Eye (tissue), 1 donor: ENCODE measurements at regions not wholly inside any gene's neighbourhood (a gene's known extent, or its start where the extent isn't known, plus 50 kb on each side); places are given as distances from the start of the nearest gene placed in this dataset.
"Not testable (repeated sequence)": the region's sequence is repeated elsewhere in the genome, so short reads cannot be mapped to it uniquely, and the experiment has no call there.

Experiments used
- DNase-seq: peaks from one replicate; pipeline ENCODE4 v3.0.0-alpha.2; 2015

GRCh38 chr20:47845382-47845977, 60.2 kb upstream of the SULF2 start:
- DNase-seq, result not testable (repeated sequence)

GRCh38 chr20:47844568-47844906, 59.3 kb upstream of the SULF2 start:
- DNase-seq, result not testable (repeated sequence)

- DNase-seq, result no peak
These were observed 58.7 kb upstream of the SULF2 start for GRCh38 chr20:47843886-47844567.

GRCh38 chr20:47842950-47843349, 57.7 kb upstream of the SULF2 start:
- DNase-seq, result not testable (repeated sequence)

GRCh38 chr20:47842004-47842403, 56.7 kb upstream of the SULF2 start:
- not testable (repeated sequence) for DNase-seq

- not testable (repeated sequence) for DNase-seq
These were observed 51.1 kb upstream of the SULF2 start for GRCh38 chr20:47836256-47836817.
